Panc1 (cell line): ENCODE measurements at regions not wholly inside any gene's neighbourhood (a gene's known extent, or its start where the extent isn't known, plus 50 kb on each side); places are given as distances from the start of the nearest gene placed in this dataset.

Source experiments
- ATAC-seq: fragments of 200-7000 bp; cut with Tn5 transposase; 2 replicates; pipeline ENCODE4 v1.9.1; 2020; ENCODE audit warnings: mild to moderate bottlenecking, moderate library complexity
- BruUV-seq: library from RNA; stranded (reverse); fragments of 400-500 nt; replicated peaks from 2 replicates; lab custom pipeline; 2021; lab: Mats Ljungman, UMichigan
- CTCF ChIA-PET: fragments of 300-600 bp; sonication (Branson Sonifier 250); formaldehyde crosslinking; loops from one replicate; lab custom pipeline; 2022; ENCODE audit warnings: antibody characterized with exemption; lab: Charles Lee
- POLR2A ChIA-PET: fragments of 300-600 bp; sonication (Branson Sonifier 250); formaldehyde crosslinking; loops from one replicate; lab custom pipeline; 2022; ENCODE audit warnings: antibody characterized with exemption; lab: Charles Lee
- DNase-seq: peaks from one replicate; pipeline ENCODE4 v3.0.0-alpha.2; 2010; ENCODE audit warnings: low read depth, low spot score
- H3K27ac ChIP-seq: 2 replicates; pipeline ENCODE4 v1.5.1; 2011; ENCODE audit warnings: mild to moderate bottlenecking, low read length, inconsistent platforms
- H3K27me3 ChIP-seq: fragments of 200-500 bp; sonication (Bioruptor generic); 2 replicates; pipeline ENCODE4 v1.6.0; 2014; ENCODE audit warnings: low read length, inconsistent platforms; ENCODE audit not compliant: control insufficient read depth, insufficient read depth
- H3K36me3 ChIP-seq: fragments of 200-500 bp; sonication (Bioruptor generic); 2 replicates; pipeline ENCODE4 v1.5.1; 2014; ENCODE audit warnings: inconsistent platforms, mild to moderate bottlenecking, low read length, moderate library complexity; ENCODE audit not compliant: control insufficient read depth, insufficient read depth
- H3K4me1 ChIP-seq: 2 replicates; pipeline ENCODE4 v1.5.1; 2011; ENCODE audit warnings: inconsistent platforms, mild to moderate bottlenecking, low read length, moderate library complexity; ENCODE audit not compliant: control insufficient read depth, insufficient read depth
- H3K4me3 ChIP-seq, 2 experiments: 2 replicates each; pipeline ENCODE4 v1.5.1; 2011 to 2012; ENCODE audit warnings: low read depth in 2 of 2, low read length in 2 of 2, mild to moderate bottlenecking in 2 of 2, inconsistent platforms in 1 of 2, moderate library complexity in 1 of 2
- H3K9me3 ChIP-seq: fragments of 200-500 bp; sonication (Bioruptor generic); 2 replicates; pipeline ENCODE4 v1.5.1; 2014; ENCODE audit warnings: low read depth, mild to moderate bottlenecking, inconsistent platforms, low read length, moderate library complexity; ENCODE audit not compliant: control insufficient read depth, insufficient read depth
- POLR2AphosphoS5 ChIP-seq: IDR thresholded peaks from 2 replicates; pipeline ENCODE4 v1.6.1; 2012; ENCODE audit warnings: mild to moderate bottlenecking, low read depth, low read length, moderate library complexity
- SIN3A ChIP-seq: IDR thresholded peaks from 2 replicates; pipeline ENCODE4 v1.6.1; 2012; ENCODE audit warnings: low read depth, mild to moderate bottlenecking, low read length, moderate library complexity, borderline replicate concordance; ENCODE audit not compliant: insufficient read depth
- TCF7L2 ChIP-seq: IDR thresholded peaks from 2 replicates; pipeline ENCODE4 v1.6.1; 2011; ENCODE audit warnings: mild to moderate bottlenecking, low read depth, low read length, inconsistent platforms
- in situ Hi-C: cut with HindIII; loops from 2 replicates; pipeline ENCODE4 v1.10.0; 2016; ENCODE audit warnings: low sequenced_read_pairs, low pct_unique_long_range_greater_than_20kb
- intact Hi-C: fragments of 100-400 bp; cut with micrococcal nuclease; formaldehyde crosslinking; loops from one replicate; pipeline ENCODE4 v1.10.0; 2022; ENCODE audit not compliant: unreplicated experiment
- TF ChIP-seq, protein P1 (sequence below), 2 experiments: IDR thresholded peaks; 2 replicates each; pipeline ENCODE4 v1.6.1; 2011 to 2012; ENCODE audit warnings: low read depth in 2 of 2, control low read depth in 1 of 2, low read length in 1 of 2, mild to moderate bottlenecking in 1 of 2, moderate library complexity in 1 of 2; ENCODE audit not compliant: insufficient read depth in 1 of 2
- TF ChIP-seq, protein P2 (sequence below): fragments of 450-650 bp; IDR thresholded peaks from 2 replicates; pipeline ENCODE4 v1.5.1; 2017; ENCODE audit warnings: mild to moderate bottlenecking

DNA sequence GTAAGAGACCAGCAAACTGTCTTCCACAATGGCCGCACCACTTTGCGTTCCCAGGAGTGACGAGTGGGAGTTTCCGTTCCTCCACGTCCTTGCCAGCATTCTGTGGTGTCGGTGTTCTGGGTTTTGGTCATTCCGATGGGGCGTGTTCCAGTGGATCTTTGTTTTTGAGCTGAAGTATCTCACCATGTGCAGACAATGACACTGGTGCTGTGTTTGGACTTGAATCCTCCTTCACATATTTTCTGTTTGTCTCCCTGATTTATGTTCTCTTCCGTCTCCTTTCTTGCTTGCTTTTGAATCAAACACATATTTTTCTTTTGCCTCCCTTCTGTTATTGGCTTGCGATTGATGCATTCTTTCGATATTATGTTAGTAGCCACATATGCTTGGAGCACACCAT is 60.8 kb upstream of the IRX4 start:
- peaks cover 19% of the 10 kb centered on the region for H3K27me3 ChIP-seq
- CTCF ChIA-PET: no interaction called here
- in situ Hi-C loops: no loop called here
- no peak for DNase-seq
- H3K4me3 ChIP-seq: no peak overlapping the region
- no peaks in the 10 kb centered on the region for H3K36me3 ChIP-seq
- H3K4me1 ChIP-seq: no peaks in the 10 kb centered on the region
- intact Hi-C loops: no loop called here
- POLR2A ChIA-PET: no interaction called here
- no peaks in the 10 kb centered on the region for H3K9me3 ChIP-seq
- TF ChIP-seq SIN3A: no peak
- BruUV-seq: no TSS peak
- ATAC-seq: no peak
- H3K27ac ChIP-seq: no peak overlapping the region

DNA sequence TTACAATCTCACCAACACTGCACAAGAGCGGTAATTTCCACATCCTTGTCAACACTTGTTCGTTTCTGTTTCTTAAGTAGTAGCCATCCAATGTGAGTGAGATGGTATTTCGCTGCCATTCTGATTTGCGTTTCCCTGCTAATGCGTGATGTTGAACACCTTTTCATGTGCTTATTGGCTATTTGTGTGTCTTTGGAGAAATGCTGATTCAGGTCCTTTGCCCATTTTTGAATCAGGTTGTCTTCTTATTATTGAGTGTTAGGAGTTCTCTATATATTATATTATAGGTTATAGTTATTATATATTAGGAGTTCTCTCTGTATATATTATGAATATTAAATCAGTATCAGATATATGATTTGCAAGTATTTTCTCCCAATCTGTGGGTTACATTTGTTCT is 59.9 kb upstream of the IRX4 start:
- H3K4me3 ChIP-seq: no peak overlapping the region
- POLR2A ChIA-PET: no interaction called here
- BruUV-seq: no TSS peak
- H3K36me3 ChIP-seq: no peaks in the 10 kb centered on the region
- DNase-seq: no peak
- no peak overlapping the region for H3K27ac ChIP-seq
- intact Hi-C loops (no loop called here), in situ Hi-C loops (no loop called here)
- TF ChIP-seq, protein P1, sequence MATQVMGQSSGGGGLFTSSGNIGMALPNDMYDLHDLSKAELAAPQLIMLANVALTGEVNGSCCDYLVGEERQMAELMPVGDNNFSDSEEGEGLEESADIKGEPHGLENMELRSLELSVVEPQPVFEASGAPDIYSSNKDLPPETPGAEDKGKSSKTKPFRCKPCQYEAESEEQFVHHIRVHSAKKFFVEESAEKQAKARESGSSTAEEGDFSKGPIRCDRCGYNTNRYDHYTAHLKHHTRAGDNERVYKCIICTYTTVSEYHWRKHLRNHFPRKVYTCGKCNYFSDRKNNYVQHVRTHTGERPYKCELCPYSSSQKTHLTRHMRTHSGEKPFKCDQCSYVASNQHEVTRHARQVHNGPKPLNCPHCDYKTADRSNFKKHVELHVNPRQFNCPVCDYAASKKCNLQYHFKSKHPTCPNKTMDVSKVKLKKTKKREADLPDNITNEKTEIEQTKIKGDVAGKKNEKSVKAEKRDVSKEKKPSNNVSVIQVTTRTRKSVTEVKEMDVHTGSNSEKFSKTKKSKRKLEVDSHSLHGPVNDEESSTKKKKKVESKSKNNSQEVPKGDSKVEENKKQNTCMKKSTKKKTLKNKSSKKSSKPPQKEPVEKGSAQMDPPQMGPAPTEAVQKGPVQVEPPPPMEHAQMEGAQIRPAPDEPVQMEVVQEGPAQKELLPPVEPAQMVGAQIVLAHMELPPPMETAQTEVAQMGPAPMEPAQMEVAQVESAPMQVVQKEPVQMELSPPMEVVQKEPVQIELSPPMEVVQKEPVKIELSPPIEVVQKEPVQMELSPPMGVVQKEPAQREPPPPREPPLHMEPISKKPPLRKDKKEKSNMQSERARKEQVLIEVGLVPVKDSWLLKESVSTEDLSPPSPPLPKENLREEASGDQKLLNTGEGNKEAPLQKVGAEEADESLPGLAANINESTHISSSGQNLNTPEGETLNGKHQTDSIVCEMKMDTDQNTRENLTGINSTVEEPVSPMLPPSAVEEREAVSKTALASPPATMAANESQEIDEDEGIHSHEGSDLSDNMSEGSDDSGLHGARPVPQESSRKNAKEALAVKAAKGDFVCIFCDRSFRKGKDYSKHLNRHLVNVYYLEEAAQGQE (IDR thresholded peaks at IDR 0.05; ENCODE audit: insufficient read depth in 1 of 2, low read depth in 2 of 2, low read length in 1 of 2): no peak
- TF ChIP-seq POLR2AphosphoS5 (no peak), SIN3A (no peak), TCF7L2 (no peak)
- TF ChIP-seq, protein P2, sequence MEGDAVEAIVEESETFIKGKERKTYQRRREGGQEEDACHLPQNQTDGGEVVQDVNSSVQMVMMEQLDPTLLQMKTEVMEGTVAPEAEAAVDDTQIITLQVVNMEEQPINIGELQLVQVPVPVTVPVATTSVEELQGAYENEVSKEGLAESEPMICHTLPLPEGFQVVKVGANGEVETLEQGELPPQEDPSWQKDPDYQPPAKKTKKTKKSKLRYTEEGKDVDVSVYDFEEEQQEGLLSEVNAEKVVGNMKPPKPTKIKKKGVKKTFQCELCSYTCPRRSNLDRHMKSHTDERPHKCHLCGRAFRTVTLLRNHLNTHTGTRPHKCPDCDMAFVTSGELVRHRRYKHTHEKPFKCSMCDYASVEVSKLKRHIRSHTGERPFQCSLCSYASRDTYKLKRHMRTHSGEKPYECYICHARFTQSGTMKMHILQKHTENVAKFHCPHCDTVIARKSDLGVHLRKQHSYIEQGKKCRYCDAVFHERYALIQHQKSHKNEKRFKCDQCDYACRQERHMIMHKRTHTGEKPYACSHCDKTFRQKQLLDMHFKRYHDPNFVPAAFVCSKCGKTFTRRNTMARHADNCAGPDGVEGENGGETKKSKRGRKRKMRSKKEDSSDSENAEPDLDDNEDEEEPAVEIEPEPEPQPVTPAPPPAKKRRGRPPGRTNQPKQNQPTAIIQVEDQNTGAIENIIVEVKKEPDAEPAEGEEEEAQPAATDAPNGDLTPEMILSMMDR: no peak
- H3K27me3 ChIP-seq: peaks cover 17% of the 10 kb centered on the region
- no peaks in the 10 kb centered on the region for H3K4me1 ChIP-seq
- H3K9me3 ChIP-seq: no peaks in the 10 kb centered on the region
- no peak for ATAC-seq
- CTCF ChIA-PET: no interaction called here

DNA sequence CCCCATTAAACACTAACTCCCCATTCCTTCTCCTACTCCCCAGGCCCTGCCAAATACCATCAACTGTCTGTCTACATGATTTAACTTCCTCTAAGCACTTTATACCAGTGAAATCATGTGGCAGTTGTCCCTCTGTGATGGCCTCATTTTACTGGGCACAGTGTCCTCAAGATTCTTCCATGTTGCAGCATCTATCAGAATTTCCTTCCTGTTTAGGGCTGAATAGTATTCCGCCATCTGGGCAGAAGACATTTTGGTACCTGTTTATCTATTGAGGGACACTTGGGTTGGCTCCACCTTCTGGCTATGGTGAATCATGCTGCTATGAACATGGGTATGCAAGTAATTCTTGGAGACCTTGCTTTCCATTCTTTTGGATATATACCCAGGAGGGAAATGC is 59.4 kb upstream of the IRX4 start:
- Histone ChIP-seq H3K27ac (no peak overlapping the region), H3K27me3 (peaks cover 17% of the 10 kb centered on the region), H3K36me3 (no peaks in the 10 kb centered on the region), H3K9me3 (no peaks in the 10 kb centered on the region), H3K4me3 (no peak overlapping the region), H3K4me1 (no peaks in the 10 kb centered on the region)
- ATAC-seq (no peak), DNase-seq (no peak)
- ChIA-PET CTCF (no interaction called here), POLR2A (no interaction called here)
- in situ Hi-C loops (no loop called here), intact Hi-C loops (no loop called here)
- TF ChIP-seq SIN3A (no peak), POLR2AphosphoS5 (no peak), TCF7L2 (no peak)
- TF ChIP-seq, protein P1 (IDR thresholded peaks at IDR 0.05; ENCODE audit: insufficient read depth in 1 of 2, low read depth in 2 of 2, low read length in 1 of 2): no peak
- TF ChIP-seq, protein P2: no peak
- no TSS peak for BruUV-seq
